Neuronal stem cell (in vitro differentiated cells): ENCODE measurements at regions not wholly inside any gene's neighbourhood (a gene's known extent, or its start where the extent isn't known, plus 50 kb on each side); places are given as distances from the start of the nearest gene placed in this dataset.
A peak's percentile ranks its signal among the peaks of the same experiment; 100 is the strongest.

Experiments used
- DNase-seq: peaks from one replicate; pipeline ENCODE4 v3.0.0-alpha.2; 2013; ENCODE audit warnings: low spot score
- H2AFZ ChIP-seq: one replicate; pipeline ENCODE4 v1.6.1; 2013; ENCODE audit warnings: mild to moderate bottlenecking, low read length, inconsistent platforms
- H2AK5ac ChIP-seq: 2 replicates; pipeline ENCODE4 v1.6.1; 2013; ENCODE audit warnings: low read depth, mild to moderate bottlenecking, inconsistent platforms, low read length, moderate library complexity, mixed read lengths
- H2BK120ac ChIP-seq: 2 replicates; pipeline ENCODE4 v1.6.1; 2013; ENCODE audit warnings: low read depth, mild to moderate bottlenecking, inconsistent platforms, low read length, moderate library complexity, mixed read lengths
- H2BK12ac ChIP-seq: one replicate; pipeline ENCODE4 v1.6.1; 2013; ENCODE audit warnings: low read length, inconsistent platforms
- H2BK15ac ChIP-seq: 2 replicates; pipeline ENCODE4 v1.6.1; 2013; ENCODE audit warnings: mild to moderate bottlenecking, low read length, inconsistent platforms, mixed read lengths
- H2BK5ac ChIP-seq: one replicate; pipeline ENCODE4 v1.6.1; 2013; ENCODE audit warnings: inconsistent platforms, mild to moderate bottlenecking, low read length, moderate library complexity
- H3K14ac ChIP-seq: one replicate; pipeline ENCODE4 v1.6.1; 2013; ENCODE audit warnings: low read length, inconsistent platforms
- H3K18ac ChIP-seq: 2 replicates; pipeline ENCODE4 v1.6.1; 2013; ENCODE audit warnings: low read length, inconsistent platforms
- H3K23ac ChIP-seq: 2 replicates; pipeline ENCODE4 v1.6.1; 2013; ENCODE audit warnings: low read depth, mild to moderate bottlenecking, mixed read lengths, low read length, inconsistent platforms; ENCODE audit not compliant: poor library complexity
- H3K27ac ChIP-seq: replicated peaks from 3 replicates; pipeline ENCODE4 v1.5.1; 2013; ENCODE audit warnings: low read length, inconsistent platforms
- H3K27me3 ChIP-seq, 3 experiments: 2 replicates each; pipeline ENCODE4 v1.6.1; 2013; ENCODE audit warnings: low read length in 3 of 3, mild to moderate bottlenecking in 2 of 3, inconsistent platforms in 1 of 3, low read depth in 1 of 3, mixed read lengths in 1 of 3, moderate library complexity in 1 of 3; ENCODE audit not compliant: control insufficient read depth in 3 of 3, insufficient read depth in 3 of 3
- H3K36me3 ChIP-seq, 2 donors: replicated peaks in 1 of 2; 2 replicates each; pipeline ENCODE4 v1.6.1; 2013; ENCODE audit warnings: low read length in 2 of 2; ENCODE audit not compliant: control insufficient read depth in 2 of 2, insufficient read depth in 2 of 2
- H3K4ac ChIP-seq: 2 replicates; pipeline ENCODE4 v1.6.1; 2013; ENCODE audit warnings: inconsistent platforms, mild to moderate bottlenecking, low read length, moderate library complexity
- H3K4me1 ChIP-seq, 2 donors: 1 replicate in 1 of 2; 2 replicates in 1 of 2; pipeline ENCODE4 v1.6.1; 2013; ENCODE audit warnings: low read length in 2 of 2, low read depth in 1 of 2; ENCODE audit not compliant: control insufficient read depth in 2 of 2, insufficient read depth in 1 of 2
- H3K4me2 ChIP-seq: one replicate; pipeline ENCODE4 v1.6.1; 2013; ENCODE audit warnings: mild to moderate bottlenecking, low read length, inconsistent platforms; ENCODE audit not compliant: insufficient read depth, poor library complexity, severe bottlenecking
- H3K4me3 ChIP-seq, 2 donors: 2 replicates each; pipeline ENCODE4 v1.5.1; 2013; ENCODE audit warnings: low read length in 2 of 2, mild to moderate bottlenecking in 2 of 2, inconsistent platforms in 1 of 2, moderate library complexity in 1 of 2
- H3K79me1 ChIP-seq: one replicate; pipeline ENCODE4 v1.6.1; 2013; ENCODE audit warnings: low read depth, mild to moderate bottlenecking, inconsistent platforms, low read length, moderate library complexity
- H3K9ac ChIP-seq: one replicate; pipeline ENCODE4 v1.6.1; 2013; ENCODE audit warnings: mild to moderate bottlenecking, low read depth, low read length, inconsistent platforms; ENCODE audit not compliant: poor library complexity
- H3K9me3 ChIP-seq, 2 donors: replicated peaks in 1 of 2; 2 replicates each; pipeline versions ENCODE3 to v1.6.1; 2013; ENCODE audit warnings: low read length in 2 of 2, mild to moderate bottlenecking in 2 of 2, inconsistent platforms in 1 of 2, low read depth in 1 of 2, mixed read lengths in 1 of 2, moderate library complexity in 1 of 2; ENCODE audit not compliant: control insufficient read depth in 2 of 2, insufficient read depth in 1 of 2
- H4K8ac ChIP-seq: one replicate; pipeline ENCODE4 v1.6.1; 2013; ENCODE audit warnings: low read depth, mild to moderate bottlenecking, inconsistent platforms, low read length, moderate library complexity
- H4K91ac ChIP-seq: one replicate; pipeline ENCODE4 v1.6.1; 2013; ENCODE audit warnings: low read length, low read depth, mild to moderate bottlenecking, inconsistent platforms; ENCODE audit not compliant: poor library complexity
- WGBS, 2 donors: extraction: QIAGEN DNeasy Blood & Tissue Kit; methylation state at CpG; one replicate each; pipeline ENCODE4 v1.1.7; 2013; ENCODE audit warnings: missing lambda C conversion rate in 2 of 2, mixed read lengths in 1 of 2; ENCODE audit not compliant: insufficient read length in 2 of 2, insufficient replicate concordance in 1 of 2; ENCODE audit errors: extremely low coverage in 2 of 2; 5-methylcytosine and 5-hydroxymethylcytosine counted together

DNA sequence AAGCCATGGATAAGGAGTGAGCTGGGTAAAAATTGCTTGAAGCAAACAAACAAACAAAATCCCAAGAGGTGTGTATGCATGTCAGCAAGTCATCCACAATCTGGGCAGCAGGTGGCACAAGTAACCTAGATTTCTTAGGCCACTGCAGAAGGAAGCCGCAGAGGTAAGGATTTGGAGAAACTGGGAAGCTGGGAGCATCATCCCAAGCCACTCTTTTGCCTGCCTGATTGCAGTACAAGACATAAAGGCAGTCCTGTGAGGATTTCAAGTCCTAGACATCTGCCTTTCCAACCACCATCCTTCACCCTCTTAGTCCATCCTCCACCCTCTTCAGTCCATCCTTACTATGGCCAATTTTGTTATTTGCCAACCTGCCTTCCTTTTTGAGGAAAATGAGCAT, 67.2 kb upstream of the BMAL1 start:
- Histone ChIP-seq H4K91ac (no peak overlapping the region), H2AK5ac (no peak overlapping the region), H3K23ac (no peak overlapping the region), H2BK15ac (no peak overlapping the region), H2AFZ (peak overlapping the region; percentile 12), H3K18ac (no peak overlapping the region), H3K79me1 (no peaks in the 10 kb centered on the region), H3K9me3 (no peaks in the 10 kb centered on the region), H3K4me1 (peaks cover 23 to 30% of the 10 kb centered on the region in 2 donors), H3K27ac (no peak overlapping the region), H2BK120ac (no peak overlapping the region), H3K4ac (no peak overlapping the region), H3K4me2 (no peak overlapping the region), H3K9ac (no peak overlapping the region), H3K14ac (no peak overlapping the region), H2BK5ac (no peak overlapping the region), H3K27me3 (no peaks in the 10 kb centered on the region), H2BK12ac (no peak overlapping the region), H4K8ac (no peak overlapping the region), H3K36me3 (no peaks in the 10 kb centered on the region), H3K4me3 (no peak overlapping the region)
- no CpG with 5 or more reads among the region's 1 CpG for WGBS, 2 donors
- peak; percentile 59 for DNase-seq

DNA sequence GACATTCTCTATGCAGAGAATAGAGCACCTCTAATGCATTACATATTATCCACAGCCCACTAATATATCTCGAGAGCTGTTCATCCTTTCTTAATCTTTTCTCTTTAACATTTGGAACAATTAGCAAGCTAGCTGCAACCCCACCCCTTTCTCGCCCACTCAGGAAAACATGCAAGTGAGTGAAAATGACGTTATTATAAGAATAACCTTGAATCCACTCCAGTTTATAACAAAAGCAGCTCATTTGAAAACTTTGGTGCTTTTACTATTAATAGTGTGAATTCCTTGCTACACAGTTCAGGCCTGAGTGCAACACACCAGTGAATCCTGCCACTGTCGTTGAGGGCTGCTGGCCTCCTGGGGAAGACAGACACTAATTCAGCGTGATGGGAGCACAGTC, 63.3 kb upstream of the BMAL1 start:
- H2BK12ac ChIP-seq = no peak overlapping the region
- no peak overlapping the region for H2BK15ac ChIP-seq
- DNase-seq = no peak
- no peak overlapping the region for H3K4me2 ChIP-seq
- H3K27ac ChIP-seq = no peak overlapping the region
- H2AFZ ChIP-seq = peak overlapping the region; percentile 46
- no peak overlapping the region for H2BK5ac ChIP-seq
- no peak overlapping the region for H3K14ac ChIP-seq
- H3K4me3 ChIP-seq = no peak overlapping the region
- no peak overlapping the region for H4K8ac ChIP-seq
- H3K23ac ChIP-seq = no peak overlapping the region
- no peaks in the 10 kb centered on the region for H3K9me3 ChIP-seq
- no peaks in the 10 kb centered on the region for H3K36me3 ChIP-seq
- H3K4me1 ChIP-seq = peaks cover 8 to 14% of the 10 kb centered on the region in 2 donors
- H3K18ac ChIP-seq = no peak overlapping the region
- H2AK5ac ChIP-seq = no peak overlapping the region
- WGBS, 2 donors = no CpG with 5 or more reads among the region's 5 CpGs
- H3K9ac ChIP-seq = no peak overlapping the region
- no peaks in the 10 kb centered on the region for H3K27me3 ChIP-seq
- no peak overlapping the region for H3K4ac ChIP-seq
- H2BK120ac ChIP-seq = no peak overlapping the region
- no peak overlapping the region for H4K91ac ChIP-seq
- H3K79me1 ChIP-seq = no peaks in the 10 kb centered on the region

DNA sequence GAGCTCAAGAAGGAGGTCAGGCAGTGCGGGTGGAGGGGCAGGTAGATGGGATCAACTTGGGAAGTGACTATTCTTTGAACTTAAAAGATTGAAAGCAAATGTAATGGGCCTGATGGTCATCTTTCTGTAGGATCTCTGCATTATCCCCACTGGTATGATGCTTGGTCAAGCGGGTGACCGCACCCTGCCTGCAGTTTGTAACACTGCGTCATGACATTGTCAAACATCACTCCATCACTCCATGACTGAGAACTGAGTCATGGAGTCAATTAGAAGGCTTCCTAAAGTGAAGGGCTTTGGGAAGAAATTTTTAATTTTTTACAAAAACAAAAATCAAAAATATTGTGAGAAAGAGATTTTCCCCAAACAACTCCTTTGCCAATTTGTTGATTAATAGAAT, 62.4 kb upstream of the BMAL1 start:
- no CpG with 5 or more reads among the region's 4 CpGs for WGBS, 2 donors
- Histone ChIP-seq H2BK120ac (no peak overlapping the region), H3K18ac (no peak overlapping the region), H3K14ac (no peak overlapping the region), H3K9ac (no peak overlapping the region), H3K4me3 (no peak overlapping the region), H3K36me3 (no peaks in the 10 kb centered on the region), H3K9me3 (no peaks in the 10 kb centered on the region), H3K27me3 (no peaks in the 10 kb centered on the region), H3K27ac (no peak overlapping the region), H2BK5ac (no peak overlapping the region), H2BK12ac (no peak overlapping the region), H2AFZ (no peak overlapping the region), H3K23ac (no peak overlapping the region), H3K79me1 (no peaks in the 10 kb centered on the region), H3K4ac (no peak overlapping the region), H4K8ac (no peak overlapping the region), H2AK5ac (no peak overlapping the region), H3K4me1 (peaks cover 8 to 14% of the 10 kb centered on the region in 2 donors), H3K4me2 (no peak overlapping the region), H2BK15ac (no peak overlapping the region), H4K91ac (no peak overlapping the region)
- no peak for DNase-seq

GRCh38 chr11:13216019-13216710, 61.4 kb upstream of the BMAL1 start:
- H3K4me1 ChIP-seq = peaks cover 8 to 14% of the 10 kb centered on the region in 2 donors
- no CpG with 5 or more reads among the region's 8 CpGs for WGBS, 2 donors
- H3K4me2 ChIP-seq = no peak overlapping the region
- H2BK12ac ChIP-seq = no peak overlapping the region
- no peak overlapping the region for H2BK120ac ChIP-seq
- H3K4ac ChIP-seq = no peak overlapping the region
- no peak overlapping the region for H3K14ac ChIP-seq
- H3K27ac ChIP-seq = peak overlapping the region; percentile 49
- no peak overlapping the region for H4K8ac ChIP-seq
- peak overlapping the region; percentile 93 for H2AFZ ChIP-seq
- no peaks in the 10 kb centered on the region for H3K9me3 ChIP-seq
- H3K27me3 ChIP-seq = no peaks in the 10 kb centered on the region
- H3K79me1 ChIP-seq = no peaks in the 10 kb centered on the region
- H3K9ac ChIP-seq = no peak overlapping the region
- no peaks in the 10 kb centered on the region for H3K36me3 ChIP-seq
- H3K4me3 ChIP-seq = no peak overlapping the region
- no peak overlapping the region for H2BK5ac ChIP-seq
- DNase-seq = peak; percentile 62
- H4K91ac ChIP-seq = no peak overlapping the region
- no peak overlapping the region for H3K18ac ChIP-seq
- H3K23ac ChIP-seq = no peak overlapping the region
- H2BK15ac ChIP-seq = no peak overlapping the region
- no peak overlapping the region for H2AK5ac ChIP-seq
